Stomach (tissue), 8 donors: ENCODE measurements at regions not wholly inside any gene's neighbourhood (a gene's known extent, or its start where the extent isn't known, plus 50 kb on each side); places are given as distances from the start of the nearest gene placed in this dataset.
"Not testable (repeated sequence)": the region's sequence is repeated elsewhere in the genome, so short reads cannot be mapped to it uniquely, and the experiment has no call there.

Source experiments
- DNase-seq, 2 donors: peaks; one replicate each; pipeline versions ENCODE4 v3.0.0 to v3.0.0-alpha.2; 2013 to 2019
- H3K27ac ChIP-seq, 5 donors: fragments of 200-600 bp in 4 of 5; sonication (generic) in 4 of 5; one replicate each; pipeline ENCODE4 v1.5.1; 2013 to 2019; ENCODE audit warnings: mild to moderate bottlenecking in 1 of 5, moderate library complexity in 1 of 5
- H3K27me3 ChIP-seq, 3 donors: fragments of 200-600 bp; sonication (generic); one replicate each; pipeline ENCODE4 v1.5.1; 2017 to 2019; ENCODE audit warnings: mixed run types in 1 of 3
- H3K36me3 ChIP-seq, 4 donors: fragments of 200-600 bp; sonication (generic); 1 replicate in 3 of 4; 2 replicates in 1 of 4; pipeline ENCODE4 v1.5.1; 2016 to 2019
- H3K4me1 ChIP-seq, 4 donors: fragments of 200-600 bp; sonication (generic); one replicate each; pipeline ENCODE4 v1.5.1; 2016 to 2019
- H3K4me3 ChIP-seq, 4 donors: fragments of 200-600 bp; sonication (generic) in 3 of 4; one replicate each; pipeline ENCODE4 v1.5.1; 2016 to 2019; ENCODE audit warnings: mild to moderate bottlenecking in 1 of 4
- H3K9me3 ChIP-seq, 4 donors: fragments of 200-600 bp; sonication (generic); one replicate each; pipeline ENCODE4 v1.5.1; 2016 to 2019
- CTCF ChIP-seq, 7 experiments: fragments of 450-650 bp in 4 of 7; fragments of 200-600 bp in 3 of 7; sonication (generic) in 3 of 7; IDR thresholded peaks; one replicate each; pipeline ENCODE4 v1.5.1; 2016 to 2019; ENCODE audit warnings: antibody characterized with exemption in 7 of 7, control low read depth in 2 of 7, mild to moderate bottlenecking in 1 of 7
- EP300 ChIP-seq: sonication (generic); formaldehyde crosslinking; IDR thresholded peaks from one replicate; pipeline ENCODE4 v1.6.1; 2017; ENCODE audit warnings: antibody characterized with exemption
- POLR2A ChIP-seq, 4 donors: fragments of 450-650 bp; IDR thresholded peaks; one replicate each; pipeline ENCODE4 v1.6.1; 2016; ENCODE audit warnings: antibody characterized with exemption in 4 of 4, control low read depth in 2 of 4, mild to moderate bottlenecking in 1 of 4, moderate library complexity in 1 of 4
- POLR2AphosphoS5 ChIP-seq, 3 donors: sonication (generic); formaldehyde crosslinking; IDR thresholded peaks; one replicate each; pipeline ENCODE4 v1.6.1; 2016; ENCODE audit warnings: antibody characterized with exemption in 3 of 3
- WGBS, 5 donors: extraction: QIAGEN DNeasy Blood & Tissue Kit in 3 of 5; methylation state at CpG; one replicate each; pipeline versions ENCODE4 v1.1.5 to v1.1.7; 2013 to 2018; 5-methylcytosine and 5-hydroxymethylcytosine counted together
- intact Hi-C: fragments of 100-400 bp; cut with DNase I; formaldehyde crosslinking; loops from one replicate; pipeline ENCODE4 v1.15.1; 2023; ENCODE audit warnings: low total_unique reads
- donor health status: healthy with polysubstance abuse.
- donor health status: Bipolar disorder and iron deficiency.
- donor health status: healthy.

GRCh38 chr20:22829356-22829755 is 205.8 kb upstream of the SSTR4 start:
- TF ChIP-seq POLR2AphosphoS5 (IDR thresholded peaks at IDR 0.05) (no peak), EP300 (no peak), CTCF (IDR thresholded peaks at IDR 0.05) (no peak), POLR2A (IDR thresholded peaks at IDR 0.05) (no peak)
- Histone ChIP-seq H3K36me3 (no peaks in the 10 kb centered on the region), H3K4me1 (peaks cover 0 to 12% (median 2%) of the 10 kb centered on the region in 4 donors), H3K27me3 (no peaks in the 10 kb centered on the region), H3K4me3 (no peak overlapping the region), H3K9me3 (peaks cover 0 to 5% (median 0%) of the 10 kb centered on the region in 4 donors), H3K27ac (no peak overlapping the region)
- DNase-seq, result no peak
- intact Hi-C loops, result loop anchor here (10.0 kb wide), 1 partner anchor 65 kb away; no protein-coding TSS in a partner anchor
- 73 to 88% (median 86%) methylated on average over 3 of the region's 3 CpGs for WGBS, 5 donors

- intact Hi-C loops, result no loop called here
- no peaks in the 10 kb centered on the region for H3K27me3 ChIP-seq
- no peak for DNase-seq
- no peaks in the 10 kb centered on the region for H3K36me3 ChIP-seq
- peaks cover 0 to 12% (median 2%) of the 10 kb centered on the region in 4 donors for H3K4me1 ChIP-seq
- H3K4me3 ChIP-seq, result no peak overlapping the region
- WGBS, 5 donors, result 55 to 66% (median 62%) methylated on average over 2 of the region's 2 CpGs
- H3K9me3 ChIP-seq, result peaks cover 0 to 5% (median 0%) of the 10 kb centered on the region in 4 donors
- H3K27ac ChIP-seq, result no peak overlapping the region
- TF ChIP-seq EP300 (no peak), CTCF (IDR thresholded peaks at IDR 0.05) (no peak), POLR2AphosphoS5 (IDR thresholded peaks at IDR 0.05) (no peak), POLR2A (IDR thresholded peaks at IDR 0.05) (no peak)
Measured at GRCh38 chr20:22830138-22830537, 205.0 kb upstream of the SSTR4 start.

GRCh38 chr20:22830715-22831114 is 204.4 kb upstream of the SSTR4 start:
- H3K27me3 ChIP-seq, H3K36me3 ChIP-seq, H3K27ac ChIP-seq, DNase-seq, H3K9me3 ChIP-seq, intact Hi-C loops, H3K4me3 ChIP-seq: not testable (repeated sequence)
- H3K4me1 ChIP-seq, result peaks cover 0 to 12% (median 2%) of the 10 kb centered on the region in 4 donors
- WGBS, 5 donors, result 53 to 85% (median 84%) methylated on average over 2 of the region's 2 CpGs

GRCh38 chr20:22833851-22834250 is 201.3 kb upstream of the SSTR4 start:
- H3K27ac ChIP-seq, result no peak overlapping the region
- 36 to 61% (median 52%) methylated on average over 8 of the region's 8 CpGs for WGBS, 5 donors
- no peak for DNase-seq
- H3K4me1 ChIP-seq, result peaks cover 0 to 12% (median 2%) of the 10 kb centered on the region in 4 donors
- peaks cover 0 to 5% (median 0%) of the 10 kb centered on the region in 4 donors for H3K9me3 ChIP-seq
- TF ChIP-seq EP300, result no peak
- no peak for TF ChIP-seq POLR2A (IDR thresholded peaks at IDR 0.05)
- TF ChIP-seq CTCF (IDR thresholded peaks at IDR 0.05), result no peak
- no peak for TF ChIP-seq POLR2AphosphoS5 (IDR thresholded peaks at IDR 0.05)
- H3K27me3 ChIP-seq, result no peaks in the 10 kb centered on the region
- intact Hi-C loops, result no loop called here
- H3K36me3 ChIP-seq, result no peaks in the 10 kb centered on the region
- no peak overlapping the region for H3K4me3 ChIP-seq

GRCh38 chr20:22834651-22835256 is 200.4 kb upstream of the SSTR4 start:
- Histone ChIP-seq H3K36me3 (no peaks in the 10 kb centered on the region), H3K4me1 (peaks cover 0 to 12% (median 2%) of the 10 kb centered on the region in 4 donors), H3K27ac (no peak overlapping the region), H3K9me3 (peaks cover 0 to 5% (median 0%) of the 10 kb centered on the region in 4 donors), H3K27me3 (no peaks in the 10 kb centered on the region), H3K4me3 (no peak overlapping the region)
- no peak for DNase-seq
- intact Hi-C loops, result no loop called here
- TF ChIP-seq POLR2A (IDR thresholded peaks at IDR 0.05) (no peak), EP300 (no peak), POLR2AphosphoS5 (IDR thresholded peaks at IDR 0.05) (no peak), CTCF (IDR thresholded peaks at IDR 0.05) (no peak)
